Keratinocyte (primary cell): ENCODE measurements at regions not wholly inside any gene's neighbourhood (a gene's known extent, or its start where the extent isn't known, plus 50 kb on each side); places are given as distances from the start of the nearest gene placed in this dataset.

Experiments used
- CTCF ChIP-seq, 3 experiments: IDR thresholded peaks in 1 of 3; conservative IDR thresholded peaks in 1 of 3; optimal IDR thresholded peaks in 1 of 3; 2 replicates in 2 of 3; 3 replicates in 1 of 3; pipeline versions ENCODE3 to v1.5.1; 2011; ENCODE audit warnings: low read length in 3 of 3, mild to moderate bottlenecking in 3 of 3, moderate library complexity in 2 of 3, control low read depth in 1 of 3, inconsistent platforms in 1 of 3; ENCODE audit not compliant: insufficient read depth in 2 of 3; ENCODE audit errors: extremely low read depth in 1 of 3
- EZH2 ChIP-seq: IDR thresholded peaks from one replicate; pipeline ENCODE4 v1.6.1; 2012; ENCODE audit warnings: inconsistent platforms, mild to moderate bottlenecking, low read length, moderate library complexity

GRCh38 chr12:69087986-69088385 lies 151.4 kb upstream of the CPSF6 start:
- TF ChIP-seq EZH2 (no peak), CTCF (optimal IDR thresholded peaks at IDR 0.05 in 1 of 3, IDR thresholded peaks at IDR 0.05 in 1 of 3, conservative IDR thresholded peaks at IDR 0.05 in 1 of 3; ENCODE audit: extremely low read depth in 1 of 3, insufficient read depth in 2 of 3, low read length in 3 of 3) (no peak)
